Left ventricle myocardium superior (tissue), 1 donor: ENCODE measurements at regions not wholly inside any gene's neighbourhood (a gene's known extent, or its start where the extent isn't known, plus 50 kb on each side); places are given as distances from the start of the nearest gene placed in this dataset.
"Not testable (repeated sequence)": the region's sequence is repeated elsewhere in the genome, so short reads cannot be mapped to it uniquely, and the experiment has no call there.

Experiments
- ATAC-seq: fragments of 200-7000 bp; cut with Tn5 transposase; one replicate; pipeline ENCODE4 v1.9.1; 2020; ENCODE audit warnings: mild to moderate bottlenecking, moderate library complexity
- DNase-seq: peaks from one replicate; pipeline ENCODE4 v3.0.0-alpha.2; 2020
- intact Hi-C: fragments of 100-400 bp; cut with micrococcal nuclease; formaldehyde crosslinking; loops from one replicate; pipeline ENCODE4 v1.11.0; 2022
- donor health status: DM: no; HTN: yes; CAD: no; lungs with severe emphysema.

DNA sequence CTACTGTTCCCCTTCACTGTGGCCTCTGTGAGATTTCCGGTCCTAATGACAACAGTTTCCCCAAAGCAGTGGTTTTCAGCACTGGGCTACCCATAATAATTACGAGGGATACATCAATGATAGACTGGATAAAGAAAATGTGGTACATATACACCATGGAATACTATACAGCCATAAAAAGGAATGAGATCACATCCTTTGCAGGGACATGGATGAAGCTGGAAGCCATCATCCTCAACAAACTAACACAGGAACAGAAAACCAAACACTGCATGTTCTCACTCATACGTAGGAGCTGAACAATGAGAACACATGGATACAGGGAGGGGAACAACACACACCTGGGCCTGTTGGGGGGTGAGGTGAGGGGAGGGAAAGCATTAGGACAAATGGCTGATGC, 53.3 kb upstream of the NANOS1 start:
- DNase-seq, ATAC-seq, intact Hi-C loops: not testable (repeated sequence)

DNA sequence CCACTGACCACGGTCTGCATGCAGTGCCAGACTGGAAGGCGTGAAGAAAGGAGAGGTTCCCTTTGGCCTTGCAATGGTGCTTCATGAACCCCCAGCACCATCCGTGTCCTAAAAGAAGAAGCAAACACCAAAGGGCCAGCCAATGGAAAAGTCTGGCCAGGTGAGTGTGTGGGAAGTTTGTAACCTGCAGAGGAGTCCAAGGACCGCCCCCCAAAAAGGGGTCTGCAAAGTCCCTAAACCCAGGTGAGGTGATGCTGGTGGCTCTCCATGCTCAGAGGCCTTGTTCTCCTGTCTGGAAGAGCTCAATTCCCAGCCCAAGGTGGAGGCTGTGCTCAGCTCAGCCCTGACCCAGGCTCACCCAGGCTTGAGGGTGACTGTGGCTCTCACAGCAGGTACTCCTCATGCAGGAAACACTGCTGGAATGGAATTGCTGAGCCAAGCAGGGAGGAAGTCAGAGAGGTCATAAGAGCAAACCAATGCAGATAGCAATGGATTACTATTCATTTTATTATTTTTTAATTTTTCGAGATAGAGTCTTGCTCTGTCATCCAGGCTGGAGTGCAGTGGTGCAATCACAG, 52.4 kb upstream of the NANOS1 start:
- DNase-seq (no peak), ATAC-seq (no peak)
- intact Hi-C loops: no loop called here

DNA sequence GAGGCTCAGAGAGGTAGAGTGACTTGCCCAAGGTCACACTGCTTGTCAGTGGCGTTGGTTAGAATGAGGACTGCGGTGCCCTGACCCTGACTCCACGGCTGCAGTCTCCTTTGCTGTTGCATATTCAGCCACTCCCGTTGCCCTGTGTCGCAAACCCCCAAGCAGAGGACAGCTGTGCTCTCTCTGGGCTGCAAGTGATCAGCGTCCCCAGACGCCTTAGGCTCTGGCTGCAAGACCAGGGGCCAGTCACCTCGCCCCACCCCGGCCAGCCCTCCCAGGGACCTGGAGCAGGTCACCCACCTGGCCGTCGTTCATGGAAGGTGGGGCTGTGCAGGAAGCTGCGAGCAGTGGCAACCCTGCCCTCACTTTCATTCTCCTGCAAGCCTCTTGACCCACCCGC, 51.7 kb upstream of the NANOS1 start:
- intact Hi-C loops: no loop called here
- no peak for ATAC-seq
- DNase-seq: no peak

DNA sequence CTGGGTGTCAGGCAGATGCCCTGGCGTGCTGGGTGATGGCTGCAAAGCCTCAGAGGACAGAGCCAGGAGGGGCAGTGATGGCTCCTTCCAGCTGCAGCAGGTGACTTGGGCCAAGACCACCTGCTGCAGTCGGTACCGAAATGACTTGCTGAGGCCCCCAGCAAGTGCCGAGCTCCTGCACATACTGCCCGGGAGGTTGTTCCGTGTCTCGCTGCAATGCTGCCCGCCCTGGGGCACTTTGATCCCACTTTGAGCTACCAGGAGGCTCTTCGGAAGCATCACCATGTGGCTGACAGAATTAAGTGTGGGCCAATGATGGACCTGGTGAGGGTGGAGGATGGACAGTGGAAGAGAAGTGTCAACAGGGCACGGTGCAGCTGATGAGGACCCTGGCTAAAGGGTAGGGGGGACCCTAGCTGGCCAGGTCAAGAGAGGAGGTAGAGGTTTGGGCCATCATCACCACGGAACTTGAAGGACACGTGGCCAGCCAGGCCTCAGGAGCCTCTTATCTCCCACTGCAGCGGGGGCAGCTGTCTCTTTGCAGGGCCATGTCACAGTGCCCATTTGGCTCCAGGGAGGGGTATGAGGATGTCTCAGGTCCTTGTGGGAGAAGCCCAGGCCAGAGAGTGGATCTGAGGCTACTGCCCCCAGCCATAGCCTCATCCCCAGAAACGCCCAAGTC, 51.1 kb upstream of the NANOS1 start:
- DNase-seq (no peak), ATAC-seq (no peak)
- intact Hi-C loops: no loop called here

DNA sequence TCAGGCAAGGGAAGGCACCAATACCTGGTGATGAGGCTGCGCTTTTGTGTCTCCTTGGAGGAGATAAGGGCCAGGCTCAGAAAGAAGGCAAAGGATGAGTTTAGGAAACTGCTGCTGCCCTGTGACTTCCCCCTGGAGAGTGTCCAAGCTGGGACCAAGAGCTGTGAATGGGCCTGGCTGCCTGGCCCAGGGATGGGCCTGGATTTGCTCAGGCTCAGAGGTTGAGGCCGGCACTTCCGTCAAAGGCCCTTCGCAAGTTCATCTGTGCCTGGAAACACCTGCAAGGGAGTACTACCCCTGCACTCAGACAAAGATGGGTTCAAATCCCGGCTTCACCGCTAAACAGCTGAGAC, 50.5 kb upstream of the NANOS1 start:
- DNase-seq (no peak), ATAC-seq (no peak)
- intact Hi-C loops: no loop called here

DNA sequence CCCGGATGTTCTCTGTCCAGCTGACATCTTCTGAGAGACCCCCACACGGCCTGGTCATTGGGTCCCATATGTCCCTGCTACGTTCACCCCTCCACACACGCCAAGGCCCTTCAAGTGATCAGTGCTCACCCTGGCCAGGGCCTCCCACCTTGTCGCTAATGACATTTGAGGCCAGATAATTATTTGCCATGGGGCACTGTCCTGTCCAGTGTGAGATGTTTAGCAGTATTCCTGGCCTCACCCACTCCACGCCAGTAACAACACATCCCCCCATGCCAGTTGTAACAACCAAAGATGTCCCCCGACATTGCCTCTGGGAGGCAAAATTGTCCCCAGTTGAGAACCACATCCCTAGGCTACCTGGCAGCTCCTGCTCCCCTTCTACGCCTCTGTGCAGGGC, 49.9 kb upstream of the NANOS1 start:
- intact Hi-C loops: no loop called here
- DNase-seq (no peak), ATAC-seq (no peak)
